H1 (cell line): ENCODE measurements at regions not wholly inside any gene's neighbourhood (a gene's known extent, or its start where the extent isn't known, plus 50 kb on each side); places are given as distances from the start of the nearest gene placed in this dataset.

ENCODE experiments used
- CTCF ChIA-PET: fragments of 300-600 bp; sonication (Branson Sonifier 250); formaldehyde crosslinking; loops from one replicate; lab custom pipeline; 2021; ENCODE audit not compliant: partially characterized antibody; lab: Charles Lee
- POLR2A ChIA-PET: fragments of 300-600 bp; sonication (Branson Sonifier 250); formaldehyde crosslinking; loops from one replicate; lab custom pipeline; 2021; ENCODE audit warnings: inconsistent platforms; ENCODE audit not compliant: partially characterized antibody; lab: Charles Lee
- DNase-seq, 2 experiments: peaks; one replicate each; pipeline versions ENCODE4 v3.0.0 to v3.0.0-alpha.2; 2010 to 2022; ENCODE audit warnings: low spot score in 2 of 2, low read depth in 1 of 2, mixed read lengths in 1 of 2
- FAIRE-seq: peaks from 2 replicates; lab custom pipeline; 2011; peaks lifted over from hg19 to GRCh38; lab: Jason Lieb, UNC
- H2AFZ ChIP-seq: 2 replicates; pipeline ENCODE4 v1.8.1; 2012; ENCODE audit warnings: low read length, inconsistent platforms
- H2AK5ac ChIP-seq: 2 replicates; pipeline ENCODE4 v1.6.1; 2013; ENCODE audit warnings: low read depth, low read length
- H2BK120ac ChIP-seq: replicated peaks from 2 replicates; pipeline ENCODE3; 2013; ENCODE audit warnings: low read depth, low read length, inconsistent platforms
- H2BK12ac ChIP-seq: 2 replicates; pipeline ENCODE4 v1.6.1; 2013; ENCODE audit warnings: low read depth, low read length
- H2BK15ac ChIP-seq: 2 replicates; pipeline ENCODE4 v1.6.1; 2013; ENCODE audit warnings: low read length
- H2BK20ac ChIP-seq: 2 replicates; pipeline ENCODE4 v1.6.1; 2013; ENCODE audit warnings: low read length
- H2BK5ac ChIP-seq: 2 replicates; pipeline ENCODE4 v1.6.1; 2013; ENCODE audit warnings: low read depth, low read length
- H3K14ac ChIP-seq: 2 replicates; pipeline ENCODE4 v1.6.1; 2013; ENCODE audit warnings: inconsistent platforms; ENCODE audit not compliant: insufficient read length
- H3K18ac ChIP-seq: 2 replicates; pipeline ENCODE4 v1.6.1; 2013; ENCODE audit warnings: low read length; ENCODE audit errors: extremely low read depth
- H3K23ac ChIP-seq: 2 replicates; pipeline ENCODE4 v1.6.1; 2013; ENCODE audit warnings: inconsistent platforms; ENCODE audit not compliant: insufficient read length
- H3K23me2 ChIP-seq: 2 replicates; pipeline ENCODE4 v1.6.1; 2013; ENCODE audit warnings: low read depth, low read length
- H3K27ac ChIP-seq: 2 replicates; pipeline ENCODE4 v1.6.1; 2011; ENCODE audit warnings: low read depth, low read length, inconsistent platforms
- H3K27me3 ChIP-seq, 4 experiments: replicated peaks in 1 of 4; 1 replicate in 1 of 4; 2 replicates in 3 of 4; pipeline versions ENCODE4 v1.6.1 to v1.8.1; 2011 to 2013; ENCODE audit warnings: low read length in 3 of 4, mild to moderate bottlenecking in 3 of 4, inconsistent platforms in 2 of 4, mixed read lengths in 2 of 4, moderate library complexity in 1 of 4; ENCODE audit not compliant: control insufficient read depth in 3 of 4, insufficient read depth in 3 of 4; ENCODE audit errors: extremely low read depth in 1 of 4
- H3K36me3 ChIP-seq, 4 experiments: 2 replicates each; pipeline versions ENCODE4 v1.6.1 to v1.8.1; 2011 to 2013; ENCODE audit warnings: mild to moderate bottlenecking in 4 of 4, low read length in 3 of 4, moderate library complexity in 2 of 4, control low read depth in 1 of 4, inconsistent platforms in 1 of 4; ENCODE audit not compliant: insufficient read depth in 4 of 4, control insufficient read depth in 2 of 4
- H3K4ac ChIP-seq: replicated peaks from 2 replicates; pipeline ENCODE3; 2013; ENCODE audit warnings: low read length, low read depth, mixed read lengths, inconsistent platforms; ENCODE audit not compliant: insufficient read length
- H3K4me1 ChIP-seq, 4 experiments: replicated peaks in 1 of 4; 1 replicate in 1 of 4; 2 replicates in 3 of 4; pipeline versions ENCODE4 v1.6.1 to v1.8.1; 2011 to 2013; ENCODE audit warnings: low read length in 3 of 4, inconsistent platforms in 2 of 4, mixed read lengths in 1 of 4; ENCODE audit not compliant: insufficient read depth in 4 of 4, control insufficient read depth in 3 of 4
- H3K4me2 ChIP-seq, 2 experiments: 2 replicates each; pipeline versions ENCODE4 v1.6.1 to v1.8.1; 2011 to 2013; ENCODE audit warnings: low read depth in 2 of 2, low read length in 2 of 2, control low read depth in 1 of 2, inconsistent platforms in 1 of 2, mild to moderate bottlenecking in 1 of 2; ENCODE audit not compliant: insufficient read depth in 1 of 2
- H3K4me3 ChIP-seq, 4 experiments: fragments of 200-600, 300-600 bp in 1 of 4; sonication (generic), shearing (Covaris generic), sonication (Bioruptor Twin) in 1 of 4; 2 replicates each; pipeline versions ENCODE4 v1.5.1 to v1.8.1; 2011 to 2016; ENCODE audit warnings: low read length in 4 of 4, low read depth in 3 of 4, control low read depth in 2 of 4, inconsistent platforms in 2 of 4, mild to moderate bottlenecking in 2 of 4, mixed read lengths in 1 of 4, moderate library complexity in 1 of 4; ENCODE audit not compliant: insufficient read depth in 2 of 4; ENCODE audit errors: extremely low read depth in 1 of 4
- H3K56ac ChIP-seq: replicated peaks from 2 replicates; pipeline ENCODE3; 2013; ENCODE audit warnings: low read depth, mild to moderate bottlenecking, mixed read lengths, low read length, inconsistent platforms; ENCODE audit not compliant: insufficient read length
- H3K79me1 ChIP-seq: 2 replicates; pipeline ENCODE4 v1.6.1; 2013; ENCODE audit warnings: low read depth, low read length, control low read depth
- H3K79me2 ChIP-seq, 2 experiments: 2 replicates each; pipeline versions ENCODE4 v1.6.1 to v1.8.1; 2012 to 2013; ENCODE audit warnings: low read length in 2 of 2, mild to moderate bottlenecking in 2 of 2, inconsistent platforms in 1 of 2; ENCODE audit not compliant: insufficient read depth in 2 of 2, control insufficient read depth in 1 of 2
- H3K9ac ChIP-seq, 4 experiments: replicated peaks in 1 of 4; 1 replicate in 1 of 4; 2 replicates in 3 of 4; pipeline versions ENCODE4 v1.6.1 to v1.8.1; 2011 to 2013; ENCODE audit warnings: low read depth in 3 of 4, low read length in 3 of 4, control low read depth in 2 of 4, mild to moderate bottlenecking in 2 of 4, moderate library complexity in 2 of 4, inconsistent platforms in 1 of 4; ENCODE audit errors: extremely low read depth in 1 of 4
- H3K9me3 ChIP-seq, 2 experiments: 2 replicates each; pipeline versions ENCODE4 v1.6.1 to v1.8.1; 2012 to 2013; ENCODE audit warnings: mild to moderate bottlenecking in 2 of 2, moderate library complexity in 2 of 2, control low read depth in 1 of 2, inconsistent platforms in 1 of 2, low read depth in 1 of 2, low read length in 1 of 2, mixed read lengths in 1 of 2; ENCODE audit not compliant: insufficient read depth in 2 of 2
- H4K20me1 ChIP-seq, 2 experiments: replicated peaks in 1 of 2; 2 replicates each; pipeline versions ENCODE3 to v1.8.1; 2011 to 2013; ENCODE audit warnings: inconsistent platforms in 2 of 2, low read length in 2 of 2, mild to moderate bottlenecking in 1 of 2; ENCODE audit not compliant: insufficient read depth in 2 of 2, control insufficient read depth in 1 of 2
- H4K5ac ChIP-seq: 2 replicates; pipeline ENCODE4 v1.6.1; 2013; ENCODE audit warnings: low read length, low read depth, mixed read lengths, inconsistent platforms; ENCODE audit not compliant: insufficient read length
- H4K8ac ChIP-seq: 2 replicates; pipeline ENCODE4 v1.8.0; 2013; ENCODE audit warnings: mild to moderate bottlenecking, moderate library complexity, low read length, inconsistent platforms; ENCODE audit not compliant: insufficient read depth; ENCODE audit errors: extremely low read depth
- H4K91ac ChIP-seq: replicated peaks from 2 replicates; pipeline ENCODE3; 2013; ENCODE audit warnings: low read length, mixed read lengths, inconsistent platforms; ENCODE audit not compliant: insufficient read length
- POLR2A ChIP-seq, 2 experiments: IDR thresholded peaks; 1 replicate in 1 of 2; 2 replicates in 1 of 2; pipeline ENCODE4 v1.6.1; 2011; ENCODE audit warnings: low read depth in 2 of 2, low read length in 2 of 2, mild to moderate bottlenecking in 2 of 2; ENCODE audit errors: control extremely low read depth in 1 of 2
- SUZ12 ChIP-seq: fragments of 200-600 bp; sonication (generic); IDR thresholded peaks from 2 replicates; pipeline ENCODE4 v1.6.1; 2012; ENCODE audit warnings: mild to moderate bottlenecking, inconsistent platforms, low read length, moderate library complexity, mixed read lengths
- TCF12 ChIP-seq: IDR thresholded peaks from 2 replicates; pipeline ENCODE4 v1.6.1; 2011; ENCODE audit warnings: low read depth, mild to moderate bottlenecking, low read length
- WGBS, 2 experiments: shearing (Covaris generic) in 1 of 2; methylation state at CpG; one replicate each; pipeline versions ENCODE4 v1.1.6 to v1.1.7; 2013 to 2015; ENCODE audit warnings: low lambda C conversion rate in 2 of 2, mixed read lengths in 2 of 2, inconsistent platforms in 1 of 2, low coverage in 1 of 2, missing lambda C conversion rate in 1 of 2; ENCODE audit not compliant: insufficient replicate concordance in 2 of 2, insufficient coverage in 1 of 2, insufficient read length in 1 of 2; ENCODE audit errors: extremely low coverage in 1 of 2, missing lambda C conversion rate in 1 of 2; 5-methylcytosine and 5-hydroxymethylcytosine counted together

DNA sequence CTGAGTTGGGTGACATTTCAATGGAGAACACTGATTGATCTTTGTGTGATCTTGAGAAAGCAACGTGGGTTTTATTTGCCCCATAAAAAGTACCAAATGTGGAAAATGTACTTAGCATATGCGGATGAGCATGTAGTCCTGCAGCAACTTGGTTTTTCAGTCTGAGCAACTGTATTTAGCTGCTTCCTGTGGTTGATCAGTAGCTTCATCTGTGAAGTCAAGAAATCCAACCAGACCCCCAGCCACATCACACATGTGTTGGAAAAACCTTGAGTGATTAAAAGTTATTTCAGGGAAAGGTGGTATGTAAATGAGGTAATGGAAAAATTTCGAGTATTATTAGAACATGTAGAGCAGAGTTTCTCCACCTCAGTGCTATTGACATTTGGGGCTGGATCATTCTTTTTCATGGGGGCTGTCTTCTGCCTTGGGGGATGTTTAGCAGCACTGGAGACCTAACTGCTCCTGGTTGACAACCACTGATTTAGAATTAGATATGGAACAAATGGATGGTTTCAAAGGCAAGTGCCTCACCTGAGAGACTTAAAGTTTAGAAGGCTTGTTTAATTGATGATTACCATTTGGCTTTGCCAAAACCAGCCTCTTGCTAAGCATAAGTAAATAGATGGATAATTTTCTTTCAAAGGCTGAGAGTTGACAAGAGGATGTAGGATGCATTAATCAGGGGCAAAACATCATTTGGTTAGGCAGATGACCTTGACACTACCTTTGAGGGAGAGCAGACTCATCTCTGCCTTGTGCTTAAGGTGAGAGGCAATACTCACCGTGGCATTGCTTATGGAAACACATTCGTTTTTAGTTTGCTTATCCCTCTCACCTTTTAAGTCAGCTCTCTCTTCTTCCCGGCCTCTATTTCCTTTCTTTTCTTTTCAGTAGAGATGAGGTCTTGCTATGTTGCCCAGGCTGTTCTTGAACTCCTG, 193.0 kb upstream of the RPS6KA3 start:
- DNase-seq (no peak), FAIRE-seq (no peak)
- ChIA-PET CTCF (no interaction called here), POLR2A (no interaction called here)
- H2BK15ac ChIP-seq: no peak overlapping the region
- no peak overlapping the region for H3K9ac ChIP-seq
- H3K4me3 ChIP-seq: no peak overlapping the region
- no peaks in the 10 kb centered on the region for H3K36me3 ChIP-seq
- no peaks in the 10 kb centered on the region for H4K20me1 ChIP-seq
- H2BK12ac ChIP-seq: no peak overlapping the region
- 86 to 100% methylated on average over 1 to 6 of the region's 6 CpGs for WGBS, 2 experiments
- no peak overlapping the region for H3K56ac ChIP-seq
- H3K4ac ChIP-seq: no peak overlapping the region
- H3K4me2 ChIP-seq: no peak overlapping the region
- H3K79me2 ChIP-seq: no peaks in the 10 kb centered on the region
- H3K9me3 ChIP-seq: no peaks in the 10 kb centered on the region
- no peak overlapping the region for H2BK5ac ChIP-seq
- H3K79me1 ChIP-seq: no peaks in the 10 kb centered on the region
- no peak overlapping the region for H4K91ac ChIP-seq
- H4K5ac ChIP-seq: no peak overlapping the region
- no peak overlapping the region for H3K27ac ChIP-seq
- H3K4me1 ChIP-seq: no peaks in the 10 kb centered on the region
- H4K8ac ChIP-seq: no peak overlapping the region
- H2BK120ac ChIP-seq: no peak overlapping the region
- H3K27me3 ChIP-seq: no peaks in the 10 kb centered on the region
- no peak overlapping the region for H2AK5ac ChIP-seq
- H2BK20ac ChIP-seq: no peak overlapping the region
- TF ChIP-seq TCF12 (no peak), SUZ12 (no peak), POLR2A (IDR thresholded peaks at IDR 0.05; ENCODE audit: control extremely low read depth in 1 of 2, low read depth in 2 of 2, low read length in 2 of 2) (no peak)
- H3K23me2 ChIP-seq: no peaks in the 10 kb centered on the region
- no peak overlapping the region for H2AFZ ChIP-seq
- no peak overlapping the region for H3K23ac ChIP-seq
- H3K14ac ChIP-seq: no peak overlapping the region
- H3K18ac ChIP-seq: no peak overlapping the region
